HG03108 (cell line): ENCODE measurements at regions not wholly inside any gene's neighbourhood (a gene's known extent, or its start where the extent isn't known, plus 50 kb on each side); places are given as distances from the start of the nearest gene placed in this dataset.
"Not testable (repeated sequence)": the region's sequence is repeated elsewhere in the genome, so short reads cannot be mapped to it uniquely, and the experiment has no call there.

ENCODE experiments used
- ATAC-seq: cut with Tn5 transposase; IDR thresholded peaks from one replicate; pipeline ENCODE4 v1.9.1; 2021; ENCODE audit warnings: moderate library complexity; ENCODE audit not compliant: unreplicated experiment

- no peak for ATAC-seq
Measured at GRCh38 chr12:95358111-95359083, 115.6 kb upstream of the METAP2 start.

GRCh38 chr12:95365912-95366311 lies 108.0 kb upstream of the METAP2 start:
- ATAC-seq, result no peak

- ATAC-seq, result no peak
Measured at GRCh38 chr12:95368931-95369330, 105.0 kb upstream of the METAP2 start.

- ATAC-seq, result no peak
Measured at GRCh38 chr12:95371571-95371970, 102.4 kb upstream of the METAP2 start.

GRCh38 chr12:95379481-95379880 lies 94.5 kb upstream of the METAP2 start:
- ATAC-seq, result not testable (repeated sequence)

- ATAC-seq, result not testable (repeated sequence)
Measured at GRCh38 chr12:95380334-95380733, 93.6 kb upstream of the METAP2 start.

GRCh38 chr12:95380997-95381786 lies 92.8 kb upstream of the METAP2 start:
- no peak for ATAC-seq

GRCh38 chr12:95383920-95384319 lies 90.0 kb upstream of the METAP2 start:
- not testable (repeated sequence) for ATAC-seq

- ATAC-seq, result no peak
Measured at GRCh38 chr12:95384785-95385184, 89.2 kb upstream of the METAP2 start.

- no peak for ATAC-seq
Measured at GRCh38 chr12:95385246-95386035, 88.5 kb upstream of the METAP2 start.

GRCh38 chr12:95386051-95386450 lies 87.9 kb upstream of the METAP2 start:
- ATAC-seq, result no peak

GRCh38 chr12:95388260-95388659 lies 85.7 kb upstream of the METAP2 start:
- not testable (repeated sequence) for ATAC-seq

- peak; percentile 73 for ATAC-seq
Measured at GRCh38 chr12:95390192-95390591, 83.8 kb upstream of the METAP2 start.

GRCh38 chr12:95390932-95391331 lies 83.0 kb upstream of the METAP2 start:
- peak; percentile 64 for ATAC-seq

GRCh38 chr12:95393191-95393790 lies 80.7 kb upstream of the METAP2 start:
- no peak for ATAC-seq

- ATAC-seq, result no peak
Measured at GRCh38 chr12:95395696-95396095, 78.3 kb upstream of the METAP2 start.

GRCh38 chr12:95396849-95397468 lies 77.0 kb upstream of the METAP2 start:
- no peak for ATAC-seq

GRCh38 chr12:95397571-95397970 lies 76.4 kb upstream of the METAP2 start:
- no peak for ATAC-seq

- no peak for ATAC-seq
Measured at GRCh38 chr12:95402096-95402495, 71.9 kb upstream of the METAP2 start.

GRCh38 chr12:95408201-95408600 lies 65.8 kb upstream of the METAP2 start:
- no peak for ATAC-seq
